CD4-positive, alpha-beta T cell (primary cell): ENCODE measurements at regions not wholly inside any gene's neighbourhood (a gene's known extent, or its start where the extent isn't known, plus 50 kb on each side); places are given as distances from the start of the nearest gene placed in this dataset.

Experiments
- ATAC-seq: fragments of 200-7000 bp; cut with Tn5 transposase; one replicate; pipeline ENCODE4 v1.10.0; 2022; ENCODE audit warnings: mild to moderate bottlenecking; ENCODE audit not compliant: poor library complexity
- CTCF ChIA-PET: fragments of 350-600 bp; sonication (Branson Sonifier 250); formaldehyde crosslinking; loops from one replicate; lab custom pipeline; 2021; ENCODE audit warnings: antibody characterized with exemption, inconsistent platforms; lab: Charles Lee
- POLR2A ChIA-PET: fragments of 350-600 bp; sonication (Branson Sonifier 250); formaldehyde crosslinking; loops from one replicate; lab custom pipeline; 2021; ENCODE audit warnings: antibody characterized with exemption, inconsistent platforms; lab: Charles Lee
- DNase-seq, 14 experiments: peaks; one replicate each; pipeline ENCODE4 v3.0.0-alpha.2; 2013 to 2020; ENCODE audit warnings: mixed read lengths in 2 of 14
- H3K27ac ChIP-seq, 2 donors: one replicate each; pipeline versions ENCODE4 v1.5.1 to v1.7.0; 2013; ENCODE audit warnings: low read length in 2 of 2, low read depth in 1 of 2, mild to moderate bottlenecking in 1 of 2
- H3K27me3 ChIP-seq, 2 experiments: 1 replicate in 1 of 2; 2 replicates in 1 of 2; pipeline versions ENCODE4 v1.6.1 to v1.7.0; 2013; ENCODE audit warnings: low read length in 2 of 2, control low read depth in 1 of 2, mild to moderate bottlenecking in 1 of 2, moderate library complexity in 1 of 2; ENCODE audit not compliant: insufficient read depth in 2 of 2, control insufficient read depth in 1 of 2
- H3K36me3 ChIP-seq: one replicate; pipeline ENCODE4 v1.6.1; 2013; ENCODE audit warnings: low read length, control low read depth; ENCODE audit not compliant: insufficient read depth
- H3K4me1 ChIP-seq: one replicate; pipeline ENCODE4 v1.6.1; 2013; ENCODE audit warnings: low read length, control low read depth; ENCODE audit not compliant: insufficient read depth
- H3K4me3 ChIP-seq: one replicate; pipeline ENCODE4 v1.5.1; 2013; ENCODE audit warnings: mild to moderate bottlenecking, low read length, moderate library complexity
- H3K9me3 ChIP-seq, 2 experiments: 1 replicate in 1 of 2; 2 replicates in 1 of 2; pipeline versions ENCODE4 v1.6.1 to v1.7.0; 2013; ENCODE audit warnings: low read length in 2 of 2, mild to moderate bottlenecking in 2 of 2, control low read depth in 1 of 2, moderate library complexity in 1 of 2; ENCODE audit not compliant: control insufficient read depth in 1 of 2, insufficient read depth in 1 of 2
- H3K27ac Mint-ChIP-seq: one replicate; pipeline ENCODE4 v1.8.0; 2020; ENCODE audit warnings: mixed read lengths
- H3K27me3 Mint-ChIP-seq: one replicate; pipeline ENCODE4 v1.8.0; 2021; ENCODE audit warnings: mixed read lengths
- H3K36me3 Mint-ChIP-seq: one replicate; pipeline ENCODE4 v1.8.0; 2021; ENCODE audit warnings: low read depth, mixed read lengths
- H3K4me1 Mint-ChIP-seq: one replicate; pipeline ENCODE4 v1.8.0; 2021; ENCODE audit warnings: low read depth, mixed read lengths
- H3K4me3 Mint-ChIP-seq: one replicate; pipeline ENCODE4 v1.8.0; 2020; ENCODE audit warnings: mild to moderate bottlenecking, mixed read lengths
- H3K9me3 Mint-ChIP-seq: one replicate; pipeline ENCODE4 v1.8.0; 2020; ENCODE audit warnings: mixed read lengths
- CTCF ChIP-seq: fragments of 200-600 bp; IDR thresholded peaks from one replicate; pipeline ENCODE4 v1.8.0; 2022; ENCODE audit warnings: antibody characterized with exemption, mild to moderate bottlenecking
- intact Hi-C, 2 experiments: fragments of 100-400 bp; cut with DNase I in 1 of 2; cut with micrococcal nuclease in 1 of 2; formaldehyde crosslinking; loops; one replicate each; pipeline versions ENCODE4 v1.15.1 to v1.9.0; 2023 to 2025; cut with DNase I, micrococcal nuclease

GRCh38 chrX:9234315-9234714 is 200.4 kb upstream of the FAM9B start:
- DNase-seq (no peak), ATAC-seq (no peak)
- Mint-ChIP-seq H3K36me3 (no peaks in the 10 kb centered on the region), H3K4me1 (no peaks in the 10 kb centered on the region), H3K9me3 (no peaks in the 10 kb centered on the region), H3K4me3 (no peak overlapping the region), H3K27me3 (no peaks in the 10 kb centered on the region), H3K27ac (no peak overlapping the region)
- intact Hi-C loops, result no loop called here
- H3K27me3 ChIP-seq, result no peaks in the 10 kb centered on the region
- ChIA-PET CTCF (no interaction called here), POLR2A (no interaction called here)
- no peak for TF ChIP-seq CTCF
- H3K4me3 ChIP-seq, result no peak overlapping the region
- no peaks in the 10 kb centered on the region for H3K9me3 ChIP-seq
- H3K36me3 ChIP-seq, result no peaks in the 10 kb centered on the region
- H3K4me1 ChIP-seq, result no peaks in the 10 kb centered on the region
- no peak overlapping the region for H3K27ac ChIP-seq

DNA sequence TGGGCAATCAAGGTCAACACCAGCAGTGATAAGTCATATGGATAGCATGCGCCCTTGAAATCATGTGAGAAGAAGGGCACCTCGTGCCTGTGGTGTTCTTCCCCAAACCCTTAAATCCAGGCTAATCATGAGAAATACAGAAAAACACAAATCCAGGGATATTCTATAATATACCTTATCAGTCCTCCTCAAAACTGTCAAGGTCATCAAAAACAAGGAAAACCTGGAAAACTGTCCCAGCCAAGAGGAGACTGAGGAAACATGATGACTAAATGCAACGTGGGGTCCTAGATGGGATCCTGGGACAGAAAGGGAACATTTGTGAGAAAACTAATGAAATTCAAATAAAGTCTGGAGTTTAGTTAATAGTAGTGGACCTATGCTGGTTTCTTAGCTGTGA is 201.8 kb upstream of the FAM9B start:
- Mint-ChIP-seq H3K36me3 (no peaks in the 10 kb centered on the region), H3K4me3 (no peak overlapping the region), H3K4me1 (no peaks in the 10 kb centered on the region), H3K9me3 (no peaks in the 10 kb centered on the region), H3K27ac (no peak overlapping the region), H3K27me3 (no peaks in the 10 kb centered on the region)
- intact Hi-C loops, result no loop called here
- Histone ChIP-seq H3K9me3 (no peaks in the 10 kb centered on the region), H3K27me3 (no peaks in the 10 kb centered on the region), H3K4me1 (no peaks in the 10 kb centered on the region), H3K27ac (no peak overlapping the region), H3K36me3 (no peaks in the 10 kb centered on the region), H3K4me3 (no peak overlapping the region)
- CTCF ChIA-PET, result no interaction called here
- POLR2A ChIA-PET, result no interaction called here
- no peak for TF ChIP-seq CTCF
- ATAC-seq (no peak), DNase-seq (no peak)

- CTCF ChIA-PET, result interaction anchor here (1.0 kb wide), 1 partner anchor 234 kb away, joined by 3 read pairs; no protein-coding TSS in a partner anchor
- intact Hi-C loops, result no loop called here
These were observed 207.0 kb upstream of the FAM9B start for GRCh38 chrX:9240956-9241355.

More at GRCh38 chrX:9240956-9241355, 207.0 kb upstream of the FAM9B start:
- POLR2A ChIA-PET, result no interaction called here
- Histone ChIP-seq H3K27me3 (no peaks in the 10 kb centered on the region), H3K4me3 (no peak overlapping the region), H3K4me1 (no peaks in the 10 kb centered on the region), H3K27ac (no peak overlapping the region), H3K36me3 (no peaks in the 10 kb centered on the region), H3K9me3 (no peaks in the 10 kb centered on the region)
- TF ChIP-seq CTCF, result no peak
- ATAC-seq (no peak), DNase-seq (no peak)
- no peak overlapping the region for H3K27ac Mint-ChIP-seq
- H3K27me3 Mint-ChIP-seq, result no peaks in the 10 kb centered on the region
- no peaks in the 10 kb centered on the region for H3K36me3 Mint-ChIP-seq
- H3K9me3 Mint-ChIP-seq, result no peaks in the 10 kb centered on the region
- no peaks in the 10 kb centered on the region for H3K4me1 Mint-ChIP-seq
- H3K4me3 Mint-ChIP-seq, result no peak overlapping the region
